DMS114 treated with DMSO at 0.1 percent for 48 hours (cell line): ENCODE measurements at regions not wholly inside any gene's neighbourhood (a gene's known extent, or its start where the extent isn't known, plus 50 kb on each side); places are given as distances from the start of the nearest gene placed in this dataset.

ENCODE experiments used
- DNase-seq: peaks from one replicate; lab custom pipeline; 2025; ENCODE audit not compliant: unreplicated experiment; lab: John Stamatoyannopoulos, UW

- no peak for DNase-seq
Observed at GRCh38 chr15:69730281-69731080, 277.9 kb downstream of the RPLP1 start.

- DNase-seq = no peak
Observed at GRCh38 chr15:69731081-69731330, 278.4 kb downstream of the RPLP1 start.

GRCh38 chr15:69731581-69731980 is 279.0 kb downstream of the RPLP1 start:
- no peak for DNase-seq

- no peak for DNase-seq
Observed at GRCh38 chr15:69732133-69732532, 279.5 kb downstream of the RPLP1 start.

- no peak for DNase-seq
Observed at GRCh38 chr15:69734699-69735098, 282.1 kb downstream of the RPLP1 start.

- no peak for DNase-seq
Observed at GRCh38 chr15:69735121-69735520, 282.5 kb downstream of the RPLP1 start.

GRCh38 chr15:69736161-69736560 is 283.5 kb downstream of the RPLP1 start:
- DNase-seq = no peak

- DNase-seq = no peak
Observed at GRCh38 chr15:69737916-69738315, 285.3 kb downstream of the RPLP1 start.

- DNase-seq = no peak
Observed at GRCh38 chr15:69740684-69741083, 288.1 kb downstream of the RPLP1 start.

GRCh38 chr15:69742361-69742760 is 289.7 kb downstream of the RPLP1 start:
- DNase-seq = no peak

- no peak for DNase-seq
Observed at GRCh38 chr15:69743091-69743490, 290.5 kb downstream of the RPLP1 start.

GRCh38 chr15:69744391-69745162 is 292.0 kb downstream of the RPLP1 start:
- DNase-seq = no peak

- no peak for DNase-seq
Observed at GRCh38 chr15:69747193-69747592, 294.6 kb downstream of the RPLP1 start.

GRCh38 chr15:69748131-69748530 is 295.5 kb downstream of the RPLP1 start:
- no peak for DNase-seq

- DNase-seq = no peak
Observed at GRCh38 chr15:69748576-69749185, 296.1 kb downstream of the RPLP1 start.

GRCh38 chr15:69749274-69749673 is 296.7 kb downstream of the RPLP1 start:
- no peak for DNase-seq

GRCh38 chr15:69749797-69750196 is 297.2 kb downstream of the RPLP1 start:
- DNase-seq = no peak

GRCh38 chr15:69750253-69750652 is 297.6 kb downstream of the RPLP1 start:
- DNase-seq = no peak

GRCh38 chr15:69751147-69751546 is 298.5 kb downstream of the RPLP1 start:
- no peak for DNase-seq

GRCh38 chr15:69751566-69751965 is 298.9 kb downstream of the RPLP1 start:
- DNase-seq = no peak

- no peak for DNase-seq
Observed at GRCh38 chr15:69753867-69754266, 301.2 kb downstream of the RPLP1 start.

GRCh38 chr15:69754313-69754712 is 301.7 kb downstream of the RPLP1 start:
- no peak for DNase-seq
